HEK293T (cell line): ENCODE measurements at regions not wholly inside any gene's neighbourhood (a gene's known extent, or its start where the extent isn't known, plus 50 kb on each side); places are given as distances from the start of the nearest gene placed in this dataset.

Source experiments
- ARNT ChIP-seq: fragments of 450-650 bp; IDR thresholded peaks from 2 replicates; pipeline ENCODE4 v1.6.1; 2017; ENCODE audit warnings: mild to moderate bottlenecking
- BHLHE40 ChIP-seq: fragments of 450-650 bp; IDR thresholded peaks from 2 replicates; pipeline ENCODE4 v1.6.1; 2016; ENCODE audit warnings: mild to moderate bottlenecking, moderate library complexity, borderline replicate concordance
- CTBP1 ChIP-seq: fragments of 450-650 bp; IDR thresholded peaks from 2 replicates; pipeline ENCODE4 v1.6.1; 2016; ENCODE audit warnings: borderline replicate concordance
- ELF4 ChIP-seq: fragments of 450-650 bp; IDR thresholded peaks from 2 replicates; pipeline ENCODE4 v1.6.1; 2017; ENCODE audit warnings: antibody characterized with exemption
- FOXA1 ChIP-seq: fragments of 450-650 bp; IDR thresholded peaks from 2 replicates; pipeline ENCODE4 v1.6.1; 2016; ENCODE audit warnings: mild to moderate bottlenecking
- FOXK2 ChIP-seq: fragments of 450-650 bp; IDR thresholded peaks from 2 replicates; pipeline ENCODE4 v1.6.1; 2016; ENCODE audit warnings: mild to moderate bottlenecking
- HDGF ChIP-seq: fragments of 450-650 bp; IDR thresholded peaks from 2 replicates; pipeline ENCODE4 v1.6.1; 2017; ENCODE audit warnings: antibody characterized with exemption, borderline replicate concordance
- L3MBTL2 ChIP-seq: fragments of 450-650 bp; conservative IDR thresholded peaks from 2 replicates; pipeline ENCODE4 v1.6.1; 2016; ENCODE audit warnings: mild to moderate bottlenecking
- NFRKB ChIP-seq: fragments of 450-650 bp; IDR thresholded peaks from 2 replicates; pipeline ENCODE4 v1.6.1; 2016; ENCODE audit warnings: mild to moderate bottlenecking, moderate library complexity
- SP1 ChIP-seq: fragments of 450-650 bp; IDR thresholded peaks from 2 replicates; pipeline ENCODE4 v1.6.1; 2017
- SUZ12 ChIP-seq: fragments of 450-650 bp; IDR thresholded peaks from 2 replicates; pipeline ENCODE4 v1.6.1; 2016; ENCODE audit warnings: mild to moderate bottlenecking
- ZNF384 ChIP-seq: fragments of 450-650 bp; IDR thresholded peaks from 2 replicates; pipeline ENCODE4 v1.6.1; 2016

- TF ChIP-seq ARNT, result no peak
- no peak for TF ChIP-seq SP1
- TF ChIP-seq BHLHE40, result no peak
- no peak for TF ChIP-seq ELF4
- no peak for TF ChIP-seq FOXA1
- no peak for TF ChIP-seq L3MBTL2
- TF ChIP-seq NFRKB, result no peak
- no peak for TF ChIP-seq FOXK2
- TF ChIP-seq SUZ12, result no peak
- no peak for TF ChIP-seq HDGF
- no peak for TF ChIP-seq CTBP1
- no peak for TF ChIP-seq ZNF384
Observed at GRCh38 chr7:9822458-9823290, 1151.0 kb upstream of the PHF14 start.
